Dendritic cell treated with granulocyte-macrophage colony-stimulating factor and Interleukin-4, amounts not matched to agents 40 ng/mL and 50 ng/mL, for 4 days (primary cell): ENCODE measurements at regions not wholly inside any gene's neighbourhood (a gene's known extent, or its start where the extent isn't known, plus 50 kb on each side); places are given as distances from the start of the nearest gene placed in this dataset.
"Not testable (repeated sequence)": the region's sequence is repeated elsewhere in the genome, so short reads cannot be mapped to it uniquely, and the experiment has no call there.

ENCODE experiments used
- H3K27ac Mint-ChIP-seq: one replicate; pipeline ENCODE4 v1.8.0; 2022; ENCODE audit warnings: mild to moderate bottlenecking, mixed read lengths
- H3K27me3 Mint-ChIP-seq: one replicate; pipeline ENCODE4 v1.8.0; 2022; ENCODE audit warnings: mild to moderate bottlenecking, mixed read lengths
- H3K36me3 Mint-ChIP-seq: one replicate; pipeline ENCODE4 v1.8.0; 2022; ENCODE audit warnings: low read depth, mixed read lengths
- H3K4me1 Mint-ChIP-seq: one replicate; pipeline ENCODE4 v1.8.0; 2022; ENCODE audit warnings: low read depth, mixed read lengths
- H3K4me3 Mint-ChIP-seq: one replicate; pipeline ENCODE4 v1.8.0; 2022; ENCODE audit warnings: mild to moderate bottlenecking, moderate library complexity, mixed read lengths
- H3K9me3 Mint-ChIP-seq: one replicate; pipeline ENCODE4 v1.8.0; 2022; ENCODE audit warnings: mixed read lengths
- intact Hi-C: fragments of 100-400 bp; cut with micrococcal nuclease; formaldehyde crosslinking; loops from one replicate; pipeline ENCODE4 v1.15.0; 2022

GRCh38 chr5:17058438-17058837 lies 122.3 kb upstream of the MYO10 start:
- intact Hi-C loops: no loop called here
- H3K27me3 Mint-ChIP-seq: peaks cover 8% of the 10 kb centered on the region
- no peaks in the 10 kb centered on the region for H3K9me3 Mint-ChIP-seq
- no peak overlapping the region for H3K27ac Mint-ChIP-seq
- no peaks in the 10 kb centered on the region for H3K36me3 Mint-ChIP-seq
- no peak overlapping the region for H3K4me3 Mint-ChIP-seq
- no peaks in the 10 kb centered on the region for H3K4me1 Mint-ChIP-seq

- no peaks in the 10 kb centered on the region for H3K4me1 Mint-ChIP-seq
- no peak overlapping the region for H3K27ac Mint-ChIP-seq
- H3K36me3 Mint-ChIP-seq: no peaks in the 10 kb centered on the region
- no peaks in the 10 kb centered on the region for H3K9me3 Mint-ChIP-seq
- peaks cover 4% of the 10 kb centered on the region for H3K27me3 Mint-ChIP-seq
- intact Hi-C loops: no loop called here
- H3K4me3 Mint-ChIP-seq: no peak overlapping the region
These were observed 125.9 kb upstream of the MYO10 start for GRCh38 chr5:17061973-17062470.

DNA sequence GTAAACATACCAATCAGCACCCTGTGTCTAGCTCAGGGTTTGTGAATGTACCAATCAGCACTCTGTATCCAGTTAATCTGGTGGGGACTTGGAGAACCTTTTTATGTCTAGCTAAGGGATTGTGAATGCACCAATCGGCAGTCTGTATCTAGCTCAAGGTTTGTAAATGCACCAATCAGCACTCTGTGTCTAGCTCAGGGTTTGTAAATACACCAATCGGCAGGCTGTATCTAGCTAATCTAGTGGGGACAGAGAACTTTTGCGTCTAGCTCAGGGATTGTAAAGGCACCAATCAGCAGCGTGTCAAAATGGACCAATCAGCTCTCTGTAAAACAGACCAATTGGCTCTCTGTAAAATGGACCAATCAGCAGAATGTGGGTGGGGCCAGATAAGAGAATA lies 126.7 kb upstream of the MYO10 start:
- intact Hi-C loops, H3K4me3 Mint-ChIP-seq, H3K27ac Mint-ChIP-seq: not testable (repeated sequence)

GRCh38 chr5:17064241-17064640 lies 128.2 kb upstream of the MYO10 start:
- no peak overlapping the region for H3K27ac Mint-ChIP-seq
- no peak overlapping the region for H3K4me3 Mint-ChIP-seq
- H3K9me3 Mint-ChIP-seq: no peaks in the 10 kb centered on the region
- peaks cover 2% of the 10 kb centered on the region for H3K27me3 Mint-ChIP-seq
- intact Hi-C loops: no loop called here
- H3K4me1 Mint-ChIP-seq: no peaks in the 10 kb centered on the region
- H3K36me3 Mint-ChIP-seq: no peaks in the 10 kb centered on the region

More for the DNA sequence above, 126.7 kb upstream of the MYO10 start:
- H3K9me3 Mint-ChIP-seq, H3K27me3 Mint-ChIP-seq, H3K4me1 Mint-ChIP-seq, H3K36me3 Mint-ChIP-seq: not testable (repeated sequence)

- H3K9me3 Mint-ChIP-seq: no peaks in the 10 kb centered on the region
- no peaks in the 10 kb centered on the region for H3K27me3 Mint-ChIP-seq
- no peak overlapping the region for H3K4me3 Mint-ChIP-seq
- no peaks in the 10 kb centered on the region for H3K4me1 Mint-ChIP-seq
- intact Hi-C loops: no loop called here
- no peaks in the 10 kb centered on the region for H3K36me3 Mint-ChIP-seq
- no peak overlapping the region for H3K27ac Mint-ChIP-seq
These were observed 129.4 kb upstream of the MYO10 start for GRCh38 chr5:17065458-17065857.

GRCh38 chr5:17066026-17066425 lies 129.9 kb upstream of the MYO10 start:
- H3K4me3 Mint-ChIP-seq, H3K27me3 Mint-ChIP-seq, H3K4me1 Mint-ChIP-seq, H3K9me3 Mint-ChIP-seq, intact Hi-C loops, H3K36me3 Mint-ChIP-seq, H3K27ac Mint-ChIP-seq: not testable (repeated sequence)

DNA sequence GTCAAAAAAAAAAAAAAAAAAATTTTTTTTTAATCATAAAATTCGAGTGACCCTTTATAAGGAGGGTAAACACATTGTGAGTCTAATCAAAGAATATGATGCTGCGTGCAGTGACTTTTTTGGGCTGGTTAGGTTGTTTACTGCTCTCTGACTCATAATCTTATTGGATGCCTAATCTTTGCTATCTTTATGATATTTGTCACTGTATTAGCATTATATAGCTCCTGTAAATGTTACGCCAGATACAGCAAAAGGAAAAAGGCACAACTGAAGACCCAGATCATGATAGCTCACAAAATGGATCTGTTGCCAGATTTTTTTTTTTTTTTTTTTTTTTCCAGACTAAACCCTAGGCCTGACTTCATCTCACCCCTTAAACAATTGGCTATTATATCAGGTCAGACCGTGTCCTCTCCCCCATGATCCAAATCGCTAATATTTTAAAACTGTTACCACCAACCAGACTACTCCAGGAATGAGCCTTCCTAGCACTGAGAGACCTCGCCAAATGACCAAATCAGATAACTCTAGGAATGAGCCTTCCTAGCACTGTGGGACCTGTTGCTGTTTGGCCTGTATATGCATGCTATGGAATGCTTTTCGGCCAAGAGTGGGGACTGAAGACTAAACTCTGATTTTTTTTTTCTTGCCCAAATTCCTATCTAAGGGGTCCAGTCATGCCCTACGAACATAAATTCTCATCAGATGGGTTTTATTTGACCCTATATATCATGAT lies 131.7 kb upstream of the MYO10 start:
- H3K27me3 Mint-ChIP-seq: no peaks in the 10 kb centered on the region
- no peak overlapping the region for H3K27ac Mint-ChIP-seq
- H3K4me1 Mint-ChIP-seq: no peaks in the 10 kb centered on the region
- no peak overlapping the region for H3K4me3 Mint-ChIP-seq
- H3K36me3 Mint-ChIP-seq: no peaks in the 10 kb centered on the region
- intact Hi-C loops: no loop called here
- no peaks in the 10 kb centered on the region for H3K9me3 Mint-ChIP-seq

DNA sequence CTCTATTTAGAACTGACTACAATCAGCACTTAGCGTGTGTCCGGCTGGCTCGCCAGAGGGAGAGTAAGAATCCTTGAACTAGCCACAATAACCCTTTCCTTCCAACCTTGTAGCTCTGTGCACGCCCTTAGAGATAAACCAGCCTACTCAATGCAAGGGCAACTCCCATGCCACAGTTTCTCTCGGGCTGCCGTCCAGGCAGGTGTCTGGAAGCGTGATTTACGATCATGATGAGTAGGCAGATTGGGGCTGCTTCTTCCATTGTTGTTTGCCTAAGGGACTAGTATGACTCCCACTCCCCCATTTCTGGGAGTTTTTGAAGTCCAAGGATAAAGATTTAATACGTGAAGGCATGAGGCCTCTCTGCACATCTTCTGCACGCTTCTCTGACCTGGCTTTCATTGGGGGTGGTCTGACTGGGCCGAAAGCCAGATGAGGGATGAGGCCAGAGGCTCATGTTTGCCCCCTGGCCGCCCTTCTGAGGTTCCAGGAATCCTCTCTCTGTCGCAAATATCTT lies 134.0 kb upstream of the MYO10 start:
- Mint-ChIP-seq H3K36me3 (no peaks in the 10 kb centered on the region), H3K27ac (no peak overlapping the region), H3K27me3 (no peaks in the 10 kb centered on the region), H3K4me3 (no peak overlapping the region), H3K4me1 (no peaks in the 10 kb centered on the region), H3K9me3 (no peaks in the 10 kb centered on the region)
- intact Hi-C loops: no loop called here

- H3K27ac Mint-ChIP-seq: no peak overlapping the region
- H3K36me3 Mint-ChIP-seq: no peaks in the 10 kb centered on the region
- intact Hi-C loops: no loop called here
- H3K4me3 Mint-ChIP-seq: no peak overlapping the region
- no peaks in the 10 kb centered on the region for H3K9me3 Mint-ChIP-seq
- no peaks in the 10 kb centered on the region for H3K27me3 Mint-ChIP-seq
- no peaks in the 10 kb centered on the region for H3K4me1 Mint-ChIP-seq
These were observed 134.6 kb upstream of the MYO10 start for GRCh38 chr5:17070647-17071046.

GRCh38 chr5:17075236-17075635 lies 139.1 kb upstream of the MYO10 start:
- H3K4me3 Mint-ChIP-seq: no peak overlapping the region
- no peaks in the 10 kb centered on the region for H3K27me3 Mint-ChIP-seq
- no peaks in the 10 kb centered on the region for H3K4me1 Mint-ChIP-seq
- no peaks in the 10 kb centered on the region for H3K36me3 Mint-ChIP-seq
- intact Hi-C loops: no loop called here
- H3K9me3 Mint-ChIP-seq: no peaks in the 10 kb centered on the region
- H3K27ac Mint-ChIP-seq: no peak overlapping the region

DNA sequence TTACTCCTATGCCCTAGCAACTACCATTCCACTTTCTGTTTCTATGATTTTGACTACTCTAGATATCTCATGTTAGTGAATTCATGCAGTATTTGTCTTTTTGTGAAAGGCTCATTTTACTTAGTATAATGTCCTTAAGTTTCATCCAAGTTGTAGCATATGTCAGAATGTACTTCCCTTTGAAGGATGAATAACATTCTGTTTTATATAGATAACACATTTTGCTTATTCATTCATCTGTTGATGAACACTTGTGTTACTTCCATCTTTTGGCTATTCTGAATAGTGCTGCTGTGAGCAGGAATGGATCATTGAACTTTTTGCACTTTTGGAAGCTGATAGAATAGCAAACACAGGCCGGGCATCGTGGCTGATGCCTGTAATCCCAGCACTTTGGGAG lies 140.2 kb upstream of the MYO10 start:
- no peaks in the 10 kb centered on the region for H3K4me1 Mint-ChIP-seq
- no peaks in the 10 kb centered on the region for H3K9me3 Mint-ChIP-seq
- peaks cover 4% of the 10 kb centered on the region for H3K27me3 Mint-ChIP-seq
- H3K4me3 Mint-ChIP-seq: no peak overlapping the region
- H3K27ac Mint-ChIP-seq: no peak overlapping the region
- no peaks in the 10 kb centered on the region for H3K36me3 Mint-ChIP-seq
- intact Hi-C loops: no loop called here

GRCh38 chr5:17077440-17078233 lies 139.8 kb upstream of the BASP1 start:
- H3K27ac Mint-ChIP-seq: no peak overlapping the region
- no peaks in the 10 kb centered on the region for H3K9me3 Mint-ChIP-seq
- H3K27me3 Mint-ChIP-seq: peaks cover 4% of the 10 kb centered on the region
- no peaks in the 10 kb centered on the region for H3K36me3 Mint-ChIP-seq
- intact Hi-C loops: no loop called here
- H3K4me1 Mint-ChIP-seq: no peaks in the 10 kb centered on the region
- H3K4me3 Mint-ChIP-seq: no peak overlapping the region

- Mint-ChIP-seq H3K4me1 (no peaks in the 10 kb centered on the region), H3K36me3 (no peaks in the 10 kb centered on the region), H3K9me3 (no peaks in the 10 kb centered on the region), H3K27me3 (peaks cover 4% of the 10 kb centered on the region), H3K4me3 (no peak overlapping the region), H3K27ac (no peak overlapping the region)
- intact Hi-C loops: no loop called here
These were observed 137.9 kb upstream of the BASP1 start for GRCh38 chr5:17079562-17079961.

GRCh38 chr5:17080361-17080760 lies 137.1 kb upstream of the BASP1 start:
- Mint-ChIP-seq H3K27ac (no peak overlapping the region), H3K4me3 (no peak overlapping the region), H3K4me1 (no peaks in the 10 kb centered on the region), H3K9me3 (no peaks in the 10 kb centered on the region), H3K36me3 (no peaks in the 10 kb centered on the region), H3K27me3 (peaks cover 4% of the 10 kb centered on the region)
- intact Hi-C loops: no loop called here
